GM19351 (cell line): ENCODE measurements at regions not wholly inside any gene's neighbourhood (a gene's known extent, or its start where the extent isn't known, plus 50 kb on each side); places are given as distances from the start of the nearest gene placed in this dataset.
"Not testable (repeated sequence)": the region's sequence is repeated elsewhere in the genome, so short reads cannot be mapped to it uniquely, and the experiment has no call there.

ENCODE experiments used
- ATAC-seq: cut with Tn5 transposase; IDR thresholded peaks from one replicate; pipeline ENCODE4 v1.9.1; 2021; ENCODE audit warnings: mild to moderate bottlenecking, moderate library complexity; ENCODE audit not compliant: unreplicated experiment

GRCh38 chr2:97305426-97305825 lies 192.5 kb downstream of the ANKRD36 start:
- ATAC-seq = not testable (repeated sequence)

GRCh38 chr2:97302881-97303280 lies 189.9 kb downstream of the ANKRD36 start:
- ATAC-seq = not testable (repeated sequence)

DNA sequence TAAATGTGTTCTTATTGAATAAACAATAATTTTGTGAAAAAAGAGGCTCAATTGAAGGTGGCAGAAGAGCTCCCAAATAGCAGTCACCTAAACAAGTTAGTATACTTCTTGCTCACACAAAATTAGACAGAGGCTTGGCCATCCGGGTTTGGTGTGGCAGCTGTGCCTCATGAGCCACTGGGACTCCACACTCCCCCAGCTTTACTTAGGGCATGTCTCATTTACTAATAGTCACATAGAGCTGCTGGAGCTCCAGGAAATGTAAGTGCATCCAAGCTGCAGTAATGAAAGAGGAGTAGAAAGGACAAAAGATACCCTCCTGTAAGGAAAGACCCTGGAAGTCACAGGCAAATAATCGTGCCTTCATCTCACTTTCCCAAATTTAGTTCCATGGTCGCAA lies 188.8 kb downstream of the ANKRD36 start:
- not testable (repeated sequence) for ATAC-seq
